HG03442 (cell line): ENCODE measurements at regions not wholly inside any gene's neighbourhood (a gene's known extent, or its start where the extent isn't known, plus 50 kb on each side); places are given as distances from the start of the nearest gene placed in this dataset.

ENCODE experiments used
- ATAC-seq: cut with Tn5 transposase; IDR thresholded peaks from one replicate; pipeline ENCODE4 v1.9.1; 2021; ENCODE audit warnings: mild to moderate bottlenecking, moderate library complexity; ENCODE audit not compliant: unreplicated experiment

DNA sequence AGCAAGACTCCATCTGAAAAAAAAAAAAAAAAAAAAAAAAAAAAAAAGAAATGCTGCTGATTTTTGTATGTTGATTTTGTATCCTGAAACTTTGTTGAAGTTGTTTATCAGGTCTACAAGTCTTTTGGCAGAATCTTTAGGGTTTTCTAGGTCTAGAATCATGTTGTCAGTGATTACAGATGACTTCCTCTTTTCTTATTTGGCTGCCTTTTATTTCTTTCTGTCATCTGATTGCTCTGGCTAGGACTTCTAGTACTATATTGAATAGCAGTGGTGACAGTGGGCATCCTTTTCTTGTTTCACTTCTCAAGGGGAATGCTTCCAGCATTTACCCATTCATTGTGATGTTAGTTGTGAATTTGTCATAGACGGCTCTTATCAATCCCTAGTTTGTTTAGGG is 334.4 kb downstream of the SPRY1 start:
- no peak for ATAC-seq

DNA sequence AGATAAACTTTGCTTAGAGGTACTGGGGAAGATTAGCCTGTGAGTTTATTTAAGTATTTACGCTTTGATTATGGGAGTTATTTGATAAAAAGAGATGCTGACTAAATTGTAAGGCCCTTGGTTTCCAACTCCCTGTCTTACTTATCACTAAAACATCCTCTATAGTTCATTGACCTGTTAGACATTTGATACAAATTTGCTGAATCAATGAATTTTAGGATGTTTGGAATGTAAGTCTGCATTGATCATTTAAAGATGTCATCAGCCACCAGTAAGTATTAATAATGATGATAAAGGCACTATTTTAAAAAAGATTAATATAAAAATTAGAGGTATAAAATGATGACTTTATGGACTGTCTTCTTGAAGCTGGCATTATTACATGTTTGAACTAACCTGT is 340.6 kb downstream of the SPRY1 start:
- ATAC-seq: no peak

DNA sequence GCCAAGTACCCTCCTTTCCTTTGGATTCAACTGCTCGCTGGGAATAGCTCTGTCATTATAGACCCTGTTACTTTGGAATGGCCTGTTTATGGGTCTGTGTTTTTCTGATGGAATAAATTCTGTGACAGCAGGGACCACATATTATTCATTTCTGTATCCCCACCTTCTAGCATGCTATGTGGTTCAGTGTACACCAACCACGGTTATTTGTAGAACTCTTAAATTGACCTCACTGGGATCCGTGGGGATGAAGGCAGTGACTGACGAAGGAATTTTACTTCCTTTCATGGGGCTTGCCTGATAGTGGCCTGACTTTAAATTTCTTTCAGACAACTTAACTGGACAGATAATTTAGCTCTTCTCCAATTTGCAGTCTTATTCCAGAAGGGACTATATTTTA is 343.2 kb downstream of the SPRY1 start:
- ATAC-seq: no peak

DNA sequence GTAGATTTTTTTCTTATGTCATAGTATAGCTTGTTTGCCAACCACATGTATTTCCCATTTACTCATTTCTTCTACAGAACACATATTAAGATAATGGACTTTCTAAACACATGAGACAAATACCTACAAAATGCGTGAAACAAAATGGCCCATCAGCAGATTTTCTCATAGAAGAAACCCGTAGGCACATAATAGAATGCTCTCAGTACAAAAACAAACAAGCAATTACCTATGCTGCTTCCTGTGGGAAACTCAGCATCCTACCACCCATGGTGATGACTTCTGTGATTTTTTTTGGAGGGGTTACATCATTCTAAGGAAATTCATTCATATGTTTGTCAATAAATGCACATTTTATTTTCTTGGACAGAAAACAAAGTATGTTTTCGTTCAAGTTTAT is 343.6 kb downstream of the SPRY1 start:
- ATAC-seq: no peak

DNA sequence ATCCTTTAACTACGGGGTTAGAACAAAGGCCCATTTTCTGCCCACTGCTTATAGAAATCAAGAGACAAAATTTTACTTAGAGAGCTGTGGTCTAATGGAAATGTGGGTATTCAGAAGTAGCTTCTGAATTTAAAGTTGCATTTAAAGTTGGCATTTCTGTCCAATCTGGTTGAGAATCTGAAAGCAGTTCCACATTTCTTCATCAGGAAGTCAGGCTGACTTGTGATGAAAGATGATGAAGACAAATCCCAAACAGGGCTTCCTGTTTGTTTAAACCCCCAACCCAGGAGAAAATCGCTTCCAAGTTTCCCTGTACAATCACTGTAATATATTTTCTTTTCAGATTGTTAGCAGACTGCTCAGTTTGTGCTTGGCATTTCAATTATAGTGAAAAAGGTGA is 345.3 kb downstream of the SPRY1 start:
- no peak for ATAC-seq

DNA sequence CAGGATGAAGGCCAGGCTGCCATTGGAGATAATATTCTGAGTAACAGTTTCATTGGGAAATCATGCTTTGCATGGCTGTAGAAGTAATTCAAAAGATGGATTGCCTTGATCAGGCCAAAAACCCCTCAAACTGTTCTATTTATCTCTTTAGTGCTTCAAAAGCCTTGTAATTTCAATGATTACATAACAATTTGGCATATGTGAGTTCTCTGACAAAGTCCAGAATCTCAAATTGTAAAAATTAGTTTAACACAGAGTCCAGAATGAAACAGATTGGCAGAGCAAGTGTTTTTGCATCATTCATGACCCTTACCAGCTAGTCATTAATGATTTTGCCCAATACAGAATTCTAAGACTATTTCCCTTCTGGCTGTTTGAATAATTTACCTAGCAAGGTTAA is 347.3 kb downstream of the SPRY1 start:
- ATAC-seq: no peak

DNA sequence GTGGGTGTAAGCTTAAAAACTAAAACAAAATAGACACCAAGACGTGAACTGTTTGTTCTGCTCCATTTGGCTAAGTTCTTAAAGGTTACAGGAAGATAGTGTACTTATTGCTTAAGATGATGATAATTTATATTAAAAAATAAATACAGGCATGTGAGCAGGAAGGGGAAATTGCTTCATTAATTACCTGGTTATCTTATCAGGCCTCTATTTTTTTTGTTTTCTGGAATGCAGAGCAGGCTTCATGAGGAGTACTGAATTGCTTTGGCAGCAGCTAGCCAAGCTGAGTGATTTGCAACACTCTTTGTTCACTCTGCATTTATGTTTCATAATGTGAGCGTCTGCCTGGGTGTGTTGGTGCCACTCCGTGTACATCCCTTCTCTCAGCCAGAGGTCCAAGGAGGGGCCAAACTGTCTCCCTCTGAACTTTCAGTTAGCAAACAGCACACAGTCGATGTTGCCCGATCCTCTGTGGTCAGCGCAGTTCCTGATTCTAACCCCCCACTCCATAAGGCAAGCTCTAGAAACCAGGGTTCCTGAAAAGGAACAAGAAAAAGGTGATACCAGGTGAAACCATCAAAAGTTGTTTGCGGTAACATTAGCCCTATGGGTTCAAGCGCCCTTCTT is 348.2 kb downstream of the SPRY1 start:
- peak; percentile 42 for ATAC-seq

DNA sequence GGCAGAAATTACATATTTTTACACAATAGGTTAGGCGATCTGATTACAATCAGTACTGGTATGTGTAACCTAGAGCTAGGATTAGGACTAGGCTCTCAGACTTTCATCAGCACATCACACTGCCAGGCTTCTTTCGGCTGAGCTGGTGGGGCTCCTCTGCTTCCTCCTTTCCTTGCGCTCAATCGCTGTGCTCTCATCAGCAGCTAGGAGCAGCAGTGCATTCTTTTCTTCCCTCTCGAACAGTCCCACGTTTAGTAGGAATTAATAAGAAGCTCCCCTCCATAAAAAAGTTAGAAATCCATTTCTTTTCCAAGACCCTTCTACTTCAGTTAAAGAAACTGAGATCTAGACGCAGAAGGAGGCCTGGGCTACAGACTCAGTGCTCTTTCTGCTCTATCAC is 350.4 kb downstream of the SPRY1 start:
- no peak for ATAC-seq

DNA sequence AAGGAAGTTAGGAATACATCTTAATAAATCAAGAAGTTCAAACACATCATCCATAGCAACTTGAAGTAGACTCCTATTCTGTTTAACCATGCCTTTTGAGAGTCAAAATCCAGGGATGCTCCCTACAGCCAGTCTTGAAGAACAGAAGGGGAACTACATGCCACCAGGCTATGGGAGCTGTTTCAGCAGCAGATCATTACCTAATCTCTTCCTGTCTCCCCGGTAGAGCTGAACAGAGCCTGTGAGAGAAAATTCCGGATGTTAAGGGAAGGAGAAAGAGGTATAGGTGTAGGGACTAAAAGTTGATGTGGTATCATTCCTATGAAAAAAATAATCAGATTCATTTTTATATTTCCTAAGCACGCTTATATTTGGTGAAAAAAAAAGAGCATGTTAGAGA is 352.2 kb downstream of the SPRY1 start:
- ATAC-seq: no peak

DNA sequence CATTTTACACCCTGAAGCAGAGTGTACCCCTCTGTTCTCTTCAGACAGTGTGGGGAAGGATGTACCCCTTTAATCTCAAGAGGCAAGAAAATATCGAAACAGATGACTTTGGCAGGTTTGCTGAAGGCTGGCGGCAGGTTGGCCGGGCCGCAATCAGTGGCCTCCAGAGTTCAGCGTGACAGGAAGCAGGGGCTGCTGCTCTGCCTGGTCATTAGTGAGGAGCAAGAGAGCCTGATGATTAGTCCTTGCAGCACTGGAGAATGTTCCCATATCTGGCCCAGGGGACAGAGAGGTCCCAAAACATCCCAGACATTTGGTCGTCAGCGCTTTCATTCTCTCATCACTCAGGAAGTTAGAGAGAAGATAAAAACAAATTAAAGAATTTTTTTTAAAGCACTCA is 352.8 kb downstream of the SPRY1 start:
- no peak for ATAC-seq

DNA sequence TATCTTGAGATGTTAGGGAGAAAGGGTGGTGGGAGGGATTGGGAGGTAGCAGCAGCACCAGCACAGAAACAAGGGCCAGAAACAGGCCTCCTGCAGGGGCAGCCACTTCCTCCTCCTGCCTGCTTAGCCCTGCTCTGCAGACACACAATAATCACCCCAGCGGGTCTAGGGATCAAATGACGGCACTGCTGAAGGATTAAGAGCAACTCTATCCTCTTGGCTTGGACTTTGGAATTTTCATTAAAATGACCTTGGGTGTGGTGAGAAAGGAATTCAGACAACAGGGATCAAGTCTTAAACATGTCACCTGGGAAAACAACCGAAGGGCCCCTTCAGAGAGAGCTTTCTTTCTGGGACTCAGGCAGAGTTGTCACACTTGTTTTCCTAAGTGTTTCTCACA is 353.4 kb downstream of the SPRY1 start:
- no peak for ATAC-seq

DNA sequence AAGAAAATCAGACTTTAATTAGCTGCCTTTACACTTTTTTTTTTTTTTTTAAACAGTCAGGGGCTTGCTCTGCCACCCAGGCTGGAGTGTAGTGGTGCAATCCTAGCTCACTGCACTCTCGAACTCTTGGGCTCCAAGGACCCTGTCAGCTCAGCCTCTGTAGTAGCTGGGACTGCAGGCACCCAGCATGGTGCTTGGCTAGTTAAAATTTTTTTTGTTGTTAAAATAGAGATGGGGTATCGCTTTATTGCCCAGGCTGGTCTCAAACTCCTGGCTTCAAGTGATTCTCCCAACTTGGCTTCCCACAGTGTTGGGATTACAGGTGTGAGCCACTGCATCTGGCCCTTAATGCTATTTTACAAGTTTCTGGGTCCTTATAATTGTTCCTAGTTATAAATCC is 359.1 kb downstream of the SPRY1 start:
- no peak for ATAC-seq

DNA sequence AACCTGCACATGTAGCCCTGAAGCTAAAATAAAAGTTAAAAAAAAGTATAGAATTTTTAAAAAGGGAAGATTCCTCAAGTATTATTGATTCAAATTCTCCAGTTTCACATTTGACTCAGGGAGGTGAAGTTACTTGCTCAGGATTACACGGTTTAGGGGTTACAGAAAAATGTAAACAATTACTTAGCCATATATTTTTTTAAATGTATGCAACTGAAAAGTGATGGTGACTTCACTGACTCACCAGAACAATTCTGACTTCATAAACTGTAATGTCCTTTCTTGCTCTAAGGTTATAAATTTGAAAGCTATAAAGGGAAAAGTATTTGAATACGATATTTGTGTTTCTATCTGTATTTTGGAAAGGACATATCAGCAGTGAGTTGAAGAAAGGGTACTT is 371.2 kb downstream of the SPRY1 start:
- no peak for ATAC-seq

DNA sequence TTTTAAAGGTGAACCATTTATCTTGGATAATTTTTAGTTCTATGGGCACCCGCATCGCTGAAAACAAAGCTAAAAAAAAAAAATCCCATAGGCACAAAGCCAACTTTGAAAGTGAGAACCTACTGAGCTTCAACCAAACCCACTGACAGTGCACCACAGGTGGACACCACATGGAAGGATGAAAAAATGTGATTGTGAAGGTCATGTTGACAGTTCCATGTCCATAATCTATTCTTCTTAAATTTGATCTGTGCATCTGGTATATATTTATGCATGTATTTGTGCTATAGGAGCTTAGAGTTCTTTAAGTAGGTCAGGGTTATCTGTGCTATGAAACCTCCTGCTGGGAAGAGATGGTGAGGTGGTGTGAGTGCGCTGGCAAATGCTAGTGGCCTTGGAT is 374.3 kb downstream of the SPRY1 start:
- no peak for ATAC-seq

DNA sequence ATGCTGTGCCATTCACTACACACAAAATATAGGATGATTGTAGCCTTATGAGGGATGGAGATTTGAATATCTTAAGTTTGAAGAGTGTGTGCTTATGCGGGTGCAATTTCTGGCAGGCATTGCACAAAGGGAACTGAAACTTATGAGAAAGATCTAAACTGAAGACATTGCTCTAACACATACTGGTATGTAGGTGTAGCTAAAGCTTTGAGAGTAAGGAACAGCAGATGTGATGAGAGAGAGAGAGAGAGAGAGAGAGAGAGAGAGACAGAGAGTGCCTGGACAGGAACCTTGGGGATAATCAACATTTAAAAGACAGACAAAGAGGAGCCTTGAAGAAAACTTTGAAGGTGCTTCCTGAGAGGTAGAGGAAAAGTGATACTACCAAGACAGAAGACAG is 379.7 kb downstream of the SPRY1 start:
- peak; percentile 100 for ATAC-seq

DNA sequence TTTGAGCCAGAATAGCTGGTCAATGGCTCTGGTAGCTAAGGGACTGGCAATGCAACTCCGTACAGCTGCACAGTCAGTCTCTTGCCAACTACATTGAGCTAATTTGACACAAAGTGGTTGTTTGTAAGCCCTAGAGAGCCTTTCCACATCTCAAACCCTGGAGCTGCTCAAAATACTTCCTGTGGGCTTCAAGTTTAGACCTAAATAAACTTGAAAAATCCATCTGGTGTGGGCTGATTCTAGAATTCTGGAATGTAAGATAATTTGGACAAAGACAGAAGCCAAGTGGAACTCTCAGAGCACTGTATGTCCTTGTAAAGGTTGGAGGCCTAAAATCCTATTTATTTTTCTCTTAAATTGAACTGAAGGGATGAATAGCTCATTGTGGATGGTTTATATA is 380.8 kb downstream of the SPRY1 start:
- no peak for ATAC-seq

DNA sequence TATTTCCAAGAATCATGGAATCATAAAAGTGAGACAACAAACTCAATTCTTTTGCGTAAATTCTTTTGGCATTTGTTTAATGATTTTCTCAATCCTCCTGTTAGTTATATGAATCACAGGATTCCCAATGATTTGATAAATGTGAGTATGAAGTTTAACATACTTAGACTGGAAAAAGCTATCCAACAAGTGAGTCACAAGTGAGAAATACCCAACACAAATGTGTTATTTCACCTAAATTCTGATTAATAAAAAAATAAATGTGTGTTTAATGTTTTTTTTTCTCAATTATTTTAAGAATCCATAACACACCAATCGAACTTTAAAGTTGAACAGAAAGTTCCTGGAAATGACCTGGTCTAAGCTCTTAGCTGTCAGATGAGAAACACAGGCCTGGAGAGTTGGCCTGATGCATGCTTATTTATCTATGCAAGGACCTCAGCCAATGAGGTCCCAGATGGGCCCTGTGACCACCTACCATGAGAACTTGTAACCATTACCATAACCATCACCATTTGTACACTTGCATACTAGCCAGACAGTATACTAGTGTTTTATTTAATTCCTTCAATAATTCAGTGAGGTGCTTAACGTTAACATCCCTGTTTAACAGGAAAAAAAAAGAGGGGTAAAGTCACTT is 386.7 kb downstream of the SPRY1 start:
- ATAC-seq: no peak

DNA sequence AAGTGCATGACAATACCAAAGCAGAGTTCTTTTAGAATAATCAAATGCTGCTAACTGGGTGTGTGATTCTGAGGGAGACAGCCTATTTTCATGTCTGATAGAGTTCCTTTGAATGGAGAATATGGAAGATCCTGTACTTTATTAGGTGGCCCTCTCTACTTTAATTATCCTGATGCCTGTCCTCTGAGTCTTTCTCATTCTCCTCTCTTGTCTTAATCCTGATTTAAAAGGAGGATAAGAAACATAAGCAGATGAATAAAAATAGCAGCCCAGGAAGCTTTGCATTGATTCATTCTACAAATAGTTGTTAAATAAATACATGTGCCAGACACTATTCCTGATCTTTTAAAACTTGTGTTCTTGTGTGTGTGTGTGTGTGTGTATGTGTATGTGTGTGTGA is 387.3 kb downstream of the SPRY1 start:
- no peak for ATAC-seq

DNA sequence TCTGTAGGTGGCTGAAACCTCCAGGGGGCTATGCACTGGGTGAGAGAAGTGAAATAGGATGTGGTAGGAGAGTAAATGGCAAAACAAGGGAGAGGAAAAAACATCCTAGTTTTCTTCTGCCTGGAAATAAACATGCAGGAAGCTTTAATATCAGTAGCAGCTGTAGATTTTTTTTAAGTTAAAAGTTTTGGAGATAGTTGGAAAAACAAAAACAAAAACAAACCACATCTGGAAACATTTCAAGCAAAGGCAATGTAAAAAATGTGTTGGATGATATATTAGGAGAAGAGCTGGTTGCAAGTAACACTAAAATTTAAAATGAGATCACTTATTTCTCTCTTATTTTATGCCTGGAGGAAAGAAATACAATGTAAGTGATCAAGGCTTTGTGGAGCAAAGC is 388.0 kb downstream of the SPRY1 start:
- ATAC-seq: no peak

DNA sequence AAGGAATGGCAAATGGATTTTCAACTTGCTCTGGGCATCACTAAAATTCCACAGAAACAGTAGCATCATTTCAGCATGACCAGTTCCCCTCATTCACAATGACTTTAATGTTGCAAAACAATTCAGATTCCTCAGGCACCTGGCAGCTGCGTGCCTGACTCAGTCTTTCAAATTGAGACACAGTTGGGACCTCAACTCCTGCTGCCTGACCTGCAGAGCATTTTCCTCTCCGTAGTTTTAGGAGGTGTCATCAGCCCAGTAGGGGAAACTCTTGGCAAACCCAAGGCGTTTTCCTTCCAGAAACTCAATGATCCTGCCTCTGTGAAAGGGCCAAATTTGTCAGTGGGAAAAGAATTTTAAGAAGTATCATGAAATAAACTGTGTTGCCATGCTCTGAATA is 388.9 kb downstream of the SPRY1 start:
- ATAC-seq: no peak

DNA sequence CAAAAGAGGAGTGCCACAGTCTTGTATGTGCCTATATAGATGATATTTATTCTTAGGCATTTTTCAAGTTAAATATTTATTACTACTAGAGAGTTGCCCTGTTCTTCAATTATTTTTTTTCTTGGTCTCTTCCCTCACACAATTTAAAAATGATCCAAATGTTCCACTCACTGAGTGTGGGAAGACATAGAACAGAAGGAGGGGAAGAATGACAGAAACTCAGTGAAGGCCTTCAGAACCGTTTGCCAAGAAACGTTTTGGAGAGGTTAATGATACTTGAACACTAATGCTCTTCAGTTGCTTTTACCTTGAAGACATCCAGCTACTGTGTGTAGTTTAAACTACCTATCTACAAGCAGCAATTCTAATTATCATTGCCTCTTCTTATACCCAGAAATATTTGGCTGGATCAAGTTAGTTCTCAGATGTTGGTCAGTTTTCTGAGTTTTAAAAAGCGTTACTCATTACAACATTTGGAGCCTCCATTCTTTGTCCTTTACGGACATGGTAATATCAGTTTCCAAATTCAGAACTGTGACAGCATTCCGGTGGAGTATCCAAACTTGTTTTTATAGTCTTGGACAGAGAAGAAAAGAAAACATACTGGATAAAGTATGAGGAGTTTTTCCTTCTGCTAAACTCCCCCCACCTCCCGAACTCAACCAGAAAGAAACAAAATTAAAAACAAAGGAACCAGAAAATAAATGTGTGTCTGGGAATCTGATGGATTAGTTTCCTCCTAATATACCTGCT is 389.7 kb downstream of the SPRY1 start:
- ATAC-seq: no peak

DNA sequence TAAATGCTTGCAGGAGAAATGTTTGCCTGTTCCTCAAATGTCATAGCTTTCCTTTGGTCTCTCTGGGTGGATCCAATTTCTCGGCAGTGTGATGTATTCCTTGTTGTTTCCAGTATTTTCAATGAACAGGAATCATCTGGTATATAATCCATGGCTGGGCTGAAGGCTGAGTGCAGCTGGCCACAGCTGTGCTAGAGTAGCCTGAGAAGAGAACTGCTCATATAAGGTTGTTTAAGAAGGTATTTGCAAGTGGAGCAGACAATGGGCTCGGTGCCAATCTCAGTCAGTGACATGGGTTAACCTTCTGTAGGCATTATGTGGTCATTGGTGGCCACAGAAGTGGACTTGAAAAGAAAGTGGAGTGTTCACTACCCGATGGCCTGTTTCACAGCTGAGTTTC is 390.3 kb downstream of the SPRY1 start:
- no peak for ATAC-seq
